ENCODE measurements at regions not wholly inside any gene's neighbourhood (a gene's known extent, or its start where the extent isn't known, plus 50 kb on each side); places are given as distances from the start of the nearest gene placed in this dataset.

DNA sequence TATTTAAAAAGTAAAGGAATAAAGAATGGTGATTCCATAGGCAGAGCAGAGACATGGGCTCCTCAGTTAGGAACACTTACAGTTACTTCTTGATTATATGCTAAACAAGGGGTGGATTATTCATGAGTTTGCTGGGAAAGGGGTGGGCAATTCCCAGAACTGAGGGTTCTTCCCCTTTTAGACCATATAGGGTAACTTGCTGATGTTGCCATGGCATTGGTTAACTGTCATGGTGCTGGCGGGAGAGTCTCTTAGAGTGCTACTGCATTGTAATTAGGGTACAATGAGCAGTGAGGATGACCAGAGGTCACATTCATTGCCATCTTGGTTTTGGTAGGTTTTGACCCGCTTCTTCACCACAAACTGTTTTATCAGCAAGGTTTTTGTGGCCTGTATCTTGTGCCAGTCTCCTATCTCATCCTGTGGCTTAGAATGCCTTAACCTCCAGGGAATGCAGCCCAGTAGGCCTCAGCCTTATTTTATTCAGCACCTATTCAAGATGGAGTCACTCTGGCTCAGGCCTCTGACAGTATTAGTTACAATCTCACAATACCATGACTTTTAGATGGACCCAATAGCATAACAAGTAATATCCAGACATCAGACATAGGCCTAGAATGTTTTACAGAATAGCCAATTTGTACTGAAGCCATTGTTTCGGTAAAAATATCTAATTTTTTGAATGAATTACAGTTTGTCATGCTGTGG lies 106.8 kb downstream of the ZBTB18 start:
- DNase-seq = no peak

DNA sequence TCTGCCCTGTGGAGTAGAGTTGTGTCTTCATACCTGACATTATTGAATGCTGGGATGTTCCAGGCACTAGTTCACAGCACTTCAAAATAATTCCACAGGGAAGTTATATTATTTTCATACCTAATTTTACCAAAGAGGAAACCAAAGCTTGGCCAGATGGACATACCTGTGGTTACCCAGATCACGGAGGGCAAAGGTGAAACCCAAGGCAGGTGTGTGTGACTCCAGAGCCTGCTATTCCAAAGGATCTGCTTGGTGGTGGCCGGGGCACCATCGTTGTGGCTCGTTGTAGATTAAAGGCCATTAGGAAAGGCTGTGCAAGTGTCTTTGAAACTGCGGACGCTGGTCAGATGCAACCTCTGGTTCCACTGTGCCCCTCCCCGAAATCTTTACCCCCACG lies 108.6 kb downstream of the ZBTB18 start:
- DNase-seq = no peak

DNA sequence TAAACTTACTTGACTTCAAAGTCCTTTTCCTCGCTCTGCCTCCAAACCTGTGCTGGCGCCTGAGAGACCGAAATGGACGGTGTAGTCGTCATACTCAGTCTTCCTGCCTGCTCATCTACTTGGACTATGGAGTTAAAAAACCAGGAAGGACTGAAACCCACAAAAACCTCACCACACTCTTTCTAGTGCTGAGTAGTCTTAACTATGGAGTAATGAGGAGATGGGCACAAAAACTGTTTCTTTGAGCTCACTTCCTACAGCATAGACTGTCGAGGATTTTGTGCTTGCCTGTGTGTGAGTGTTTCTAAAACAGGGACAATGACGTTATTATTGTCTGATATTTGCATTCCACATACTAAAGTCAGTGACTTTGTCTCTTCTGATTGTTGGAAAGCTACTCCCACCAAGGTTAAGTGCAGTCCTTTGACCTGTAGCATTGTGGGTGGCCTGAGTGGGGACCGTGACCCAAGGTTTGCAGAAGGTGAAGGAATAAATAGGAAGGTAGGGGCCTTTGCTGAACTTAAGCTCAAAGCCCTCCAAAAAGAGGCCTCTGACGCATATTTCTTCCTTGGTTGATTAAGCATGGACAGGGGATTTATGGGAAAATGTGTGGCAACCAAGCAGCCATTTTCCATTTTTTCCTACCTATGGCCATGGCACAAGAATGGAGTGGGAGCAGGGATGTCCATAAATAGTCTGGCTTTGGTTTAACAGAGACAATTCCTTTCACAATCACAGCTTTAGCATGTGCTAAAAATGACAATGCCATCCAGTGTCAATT lies 109.6 kb downstream of the ZBTB18 start:
- DNase-seq = no peak

DNA sequence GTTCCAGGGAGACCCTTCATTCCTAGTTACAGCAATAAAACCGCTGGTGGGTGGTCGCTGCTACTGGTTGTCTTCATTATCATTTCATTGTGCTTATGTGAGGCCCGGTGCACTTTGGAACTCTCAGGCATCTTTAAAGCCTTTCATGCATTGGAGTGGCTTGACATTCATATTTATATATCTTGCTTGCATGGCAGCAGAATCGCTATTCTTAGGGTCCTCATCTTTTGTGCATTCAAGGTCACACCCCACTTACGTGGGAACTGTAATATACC lies 110.1 kb downstream of the ZBTB18 start:
- no peak for DNase-seq

DNA sequence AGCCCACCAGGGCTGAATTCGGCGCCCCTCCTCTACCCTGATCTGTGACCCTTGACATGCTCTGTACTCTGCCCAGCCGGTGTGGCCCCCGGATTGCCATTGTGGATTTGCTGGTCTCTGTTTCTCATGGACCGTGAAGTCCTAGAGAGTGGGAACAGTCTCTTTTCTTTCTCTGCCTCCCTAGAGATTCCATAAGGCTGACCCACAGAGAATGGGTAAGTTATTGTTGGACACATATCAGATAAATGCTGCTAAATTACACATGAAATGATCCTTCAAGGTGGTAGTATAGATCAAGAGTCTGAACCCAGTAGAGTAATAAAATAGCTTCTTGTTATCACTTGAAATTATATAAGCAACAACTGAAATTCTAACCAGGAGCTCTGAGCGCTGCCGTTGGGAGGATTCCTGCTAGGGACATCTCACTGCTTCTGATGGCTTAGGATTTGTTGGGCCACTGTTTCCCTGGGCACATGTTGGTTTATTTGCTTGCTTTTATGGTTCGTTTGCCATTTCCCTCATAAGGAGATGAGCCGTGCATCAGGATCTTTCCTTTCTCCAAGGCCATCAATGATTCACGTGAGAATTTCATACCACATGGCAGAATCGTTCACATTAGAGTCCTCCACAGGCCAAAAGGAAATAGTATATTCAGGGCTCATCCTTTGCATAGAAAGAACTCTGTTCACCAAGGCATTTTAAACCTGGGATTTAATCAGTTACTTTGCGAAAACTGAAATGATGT lies 111.9 kb downstream of the ZBTB18 start:
- DNase-seq = no peak

DNA sequence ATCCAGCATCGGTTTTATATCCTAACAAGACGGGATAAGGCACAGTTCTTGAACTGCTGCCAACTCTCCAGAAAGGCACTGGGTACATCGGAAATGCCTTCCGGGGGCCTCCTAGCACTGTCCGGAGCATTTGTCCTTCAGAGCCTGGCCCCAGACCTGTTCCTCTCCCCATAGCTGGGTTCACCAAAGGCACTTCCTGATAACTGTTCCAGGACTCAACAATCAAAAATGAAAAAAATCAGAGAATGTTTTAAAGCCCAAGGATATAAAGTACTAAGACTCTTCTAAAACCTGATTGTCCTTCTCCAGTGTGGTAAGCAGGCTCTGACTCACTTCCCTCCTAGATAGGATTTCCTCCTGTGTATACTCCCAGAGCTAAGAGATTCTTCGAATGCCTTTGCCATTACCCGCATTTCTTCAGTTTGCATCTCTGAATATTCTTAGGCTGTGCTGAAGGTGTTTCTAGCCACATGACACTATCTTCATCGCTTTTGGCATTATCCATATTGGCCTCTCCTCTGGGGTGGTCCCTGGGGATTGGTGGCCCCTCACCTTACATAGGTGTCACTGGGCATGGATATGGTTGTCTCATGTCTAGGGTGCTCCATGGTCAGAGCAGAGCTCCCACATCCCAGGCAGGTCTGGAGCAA lies 112.9 kb downstream of the ZBTB18 start:
- DNase-seq = no peak

DNA sequence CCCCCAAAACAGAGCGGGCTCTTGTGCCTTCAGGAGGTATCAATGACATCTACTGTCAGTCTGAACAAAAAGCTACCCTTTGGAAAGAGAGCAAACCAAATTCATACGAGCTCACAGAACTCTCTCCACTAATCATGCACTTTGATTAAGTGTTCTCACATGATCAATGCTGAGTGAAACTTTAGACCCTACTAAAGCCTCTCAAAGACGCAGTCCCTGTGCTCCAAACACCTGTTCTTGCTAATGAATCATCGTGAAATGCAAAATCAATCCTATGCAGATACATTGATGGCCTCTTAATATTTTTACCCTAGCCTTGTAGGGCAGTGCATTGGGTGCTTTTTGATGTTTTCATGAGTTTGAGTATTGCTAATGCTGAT lies 113.4 kb downstream of the ZBTB18 start:
- no peak for DNase-seq

DNA sequence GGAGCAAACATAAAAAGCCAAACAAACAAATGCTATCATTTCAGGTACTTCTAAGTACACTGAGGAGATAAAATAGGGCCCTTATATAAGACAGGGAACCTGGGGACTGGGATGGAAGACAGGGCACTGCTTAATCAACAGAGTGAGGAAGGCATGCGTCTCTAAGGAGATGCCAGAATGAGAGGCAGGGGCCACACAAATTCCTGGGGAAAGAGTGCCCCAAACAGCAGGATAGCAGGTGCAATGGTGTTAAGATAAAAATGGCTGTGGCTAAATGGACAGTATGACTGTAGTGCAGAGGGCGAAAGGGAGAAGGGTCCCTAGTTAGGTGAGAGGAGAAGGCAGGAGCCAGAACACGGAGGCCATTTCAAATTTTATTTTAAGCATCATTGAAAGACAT lies 113.9 kb downstream of the ZBTB18 start:
- DNase-seq = no peak

DNA sequence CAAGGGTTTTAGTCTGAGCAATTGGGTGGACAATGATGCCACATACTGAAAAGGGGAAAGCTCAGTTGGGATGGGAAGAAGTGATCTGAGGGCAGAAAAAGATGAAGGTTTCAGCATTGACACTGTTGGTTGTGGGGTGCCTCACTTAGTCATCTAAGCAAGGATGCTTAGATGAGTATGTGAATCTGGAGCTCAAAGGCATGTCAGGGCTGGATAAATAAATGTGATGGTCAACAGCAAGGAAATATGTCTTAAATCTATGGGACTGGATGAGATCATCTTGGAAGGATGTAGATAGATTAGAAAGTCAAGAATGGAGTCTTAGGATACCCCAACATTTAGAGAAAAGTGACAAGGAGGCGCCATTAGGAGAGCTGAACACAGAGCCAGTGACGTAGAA lies 114.6 kb downstream of the ZBTB18 start:
- DNase-seq = no peak

DNA sequence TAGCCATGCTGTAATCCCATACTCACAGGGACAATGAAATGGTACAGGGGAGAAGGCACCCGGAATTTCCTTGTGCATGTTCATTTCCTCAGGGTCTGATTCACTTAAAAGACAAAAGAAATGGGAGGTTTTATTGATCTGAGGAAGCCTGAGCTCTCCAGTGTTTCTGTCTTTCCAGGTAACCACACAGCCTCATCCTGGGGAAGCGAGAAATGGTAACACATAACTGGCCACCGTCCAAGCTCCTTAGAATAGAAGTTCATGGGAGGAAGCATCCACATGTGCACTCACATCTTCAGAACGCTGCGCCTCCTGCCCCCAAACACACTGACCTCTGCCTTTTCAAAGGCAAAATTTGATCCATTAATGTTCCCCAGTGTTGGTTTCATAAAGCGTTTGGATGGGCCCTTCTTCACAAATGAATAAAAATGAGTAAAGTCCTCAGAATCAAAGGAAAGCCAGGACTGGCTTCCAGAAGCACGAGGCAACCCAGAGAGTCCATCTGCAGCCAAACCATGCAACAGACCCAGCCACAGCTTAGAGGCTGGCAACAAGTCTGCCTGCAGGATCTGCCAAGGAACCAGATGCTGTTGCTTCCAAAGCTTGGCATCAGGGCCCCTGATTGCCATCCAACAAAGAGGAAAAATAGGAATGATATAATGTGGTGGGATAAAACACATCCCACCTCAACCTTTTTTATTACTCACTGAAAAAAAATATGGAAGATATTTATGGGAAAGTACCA lies 120.3 kb downstream of the ZBTB18 start:
- peak; percentile 81 to 95 for DNase-seq

DNA sequence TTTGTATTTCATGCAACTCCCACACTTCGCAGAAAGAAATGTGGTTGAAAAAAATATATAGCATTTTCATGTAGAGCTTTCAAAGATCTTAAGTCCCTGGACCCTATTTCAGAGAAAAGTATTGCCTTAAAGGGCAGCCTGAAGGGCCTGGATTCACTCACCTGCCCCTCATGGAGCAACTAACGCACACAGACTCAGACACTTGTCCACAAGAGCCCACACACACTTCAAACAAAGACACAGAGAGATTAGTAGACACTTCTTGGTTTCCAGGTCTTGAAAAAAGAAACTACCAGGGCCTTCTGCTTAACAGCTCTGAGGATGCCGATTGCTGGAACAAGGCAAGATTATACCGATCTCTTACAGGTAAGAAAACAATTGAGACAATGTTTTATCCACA lies 122.2 kb downstream of the ZBTB18 start:
- DNase-seq = no peak

DNA sequence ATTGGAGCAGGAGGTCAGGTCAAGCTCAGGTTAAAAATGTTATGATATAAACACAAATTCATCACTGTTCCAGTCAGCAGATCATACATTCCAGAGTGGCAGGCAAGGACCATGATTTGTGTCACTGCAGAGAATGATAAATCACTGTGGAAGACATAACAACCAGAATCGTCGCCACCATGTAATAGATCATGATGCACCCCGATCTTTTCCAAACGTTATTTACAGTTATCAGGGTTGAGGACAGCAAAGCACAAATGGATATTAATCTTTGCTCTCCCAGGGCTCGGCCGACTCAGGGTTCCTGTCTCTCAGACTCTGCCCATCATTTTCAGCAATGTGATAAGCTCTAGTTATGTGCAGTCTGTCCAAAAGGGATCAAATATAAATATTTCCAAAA lies 122.7 kb downstream of the ZBTB18 start:
- DNase-seq = no peak

DNA sequence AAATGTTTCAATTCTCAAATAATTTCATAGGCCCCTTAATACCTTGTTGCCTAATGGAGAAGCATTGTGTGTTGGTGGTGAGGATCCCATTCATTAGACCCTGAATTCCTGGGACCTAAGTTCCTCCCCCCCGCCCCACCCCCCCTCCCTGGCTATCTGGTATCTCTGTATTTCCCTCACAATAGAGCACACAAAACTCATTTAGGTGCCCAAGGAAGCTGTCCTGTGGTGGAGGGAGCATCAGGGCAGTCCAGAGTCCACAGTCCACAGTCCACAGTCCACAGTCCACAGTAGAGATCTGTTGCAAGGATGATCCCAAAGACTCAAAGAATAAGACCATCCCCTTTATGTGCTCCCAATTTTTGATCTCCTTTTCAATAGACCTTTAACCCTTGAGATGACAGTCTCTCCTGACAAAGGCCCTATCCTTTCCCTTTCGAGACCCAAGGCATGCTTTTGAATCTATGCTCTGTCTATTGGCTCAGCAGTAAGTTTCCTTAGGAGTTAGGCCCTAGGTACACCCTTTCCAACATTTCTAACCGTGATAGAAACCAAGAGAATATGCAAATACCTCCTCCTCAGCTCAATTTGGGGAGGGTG lies 123.9 kb downstream of the ZBTB18 start:
- DNase-seq = no peak

DNA sequence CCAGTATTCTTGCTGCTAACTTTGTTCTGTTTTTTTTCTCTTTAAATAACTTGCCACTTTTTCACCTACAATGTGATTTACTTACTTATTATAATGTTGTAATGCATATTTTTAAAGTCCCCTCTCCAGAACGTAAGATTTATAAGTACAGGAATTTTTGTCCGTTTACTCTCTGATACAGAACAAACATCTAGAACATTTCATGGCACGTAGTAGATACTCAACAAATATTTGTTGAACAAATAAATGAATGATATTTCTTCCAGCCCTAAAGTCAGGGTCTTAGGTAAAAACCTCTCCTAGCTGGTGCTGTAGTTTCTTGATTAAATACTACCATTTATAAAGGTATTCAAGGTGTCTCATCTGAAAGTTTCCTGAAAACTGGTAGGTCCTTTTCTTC lies 125.1 kb downstream of the ZBTB18 start:
- DNase-seq = no peak

DNA sequence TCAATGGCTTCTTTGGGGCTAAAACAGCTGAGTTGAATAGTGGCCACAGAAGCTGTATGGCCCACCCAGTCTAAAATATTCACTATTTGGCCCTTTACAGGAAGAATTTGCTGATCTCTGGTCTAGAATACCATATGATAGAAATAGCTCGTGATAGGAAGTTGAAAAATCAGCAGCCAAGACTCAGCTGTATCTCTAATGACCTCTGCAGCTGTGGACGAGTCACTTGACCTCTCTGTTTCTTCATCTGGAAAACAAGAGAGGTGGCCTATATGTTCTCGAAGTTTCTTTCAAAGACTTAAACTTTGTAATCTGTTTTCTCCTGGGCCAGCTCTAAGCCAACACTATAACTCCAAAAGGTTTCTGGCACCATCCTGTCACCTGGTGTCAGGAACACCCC lies 129.2 kb downstream of the ZBTB18 start:
- no peak for DNase-seq

DNA sequence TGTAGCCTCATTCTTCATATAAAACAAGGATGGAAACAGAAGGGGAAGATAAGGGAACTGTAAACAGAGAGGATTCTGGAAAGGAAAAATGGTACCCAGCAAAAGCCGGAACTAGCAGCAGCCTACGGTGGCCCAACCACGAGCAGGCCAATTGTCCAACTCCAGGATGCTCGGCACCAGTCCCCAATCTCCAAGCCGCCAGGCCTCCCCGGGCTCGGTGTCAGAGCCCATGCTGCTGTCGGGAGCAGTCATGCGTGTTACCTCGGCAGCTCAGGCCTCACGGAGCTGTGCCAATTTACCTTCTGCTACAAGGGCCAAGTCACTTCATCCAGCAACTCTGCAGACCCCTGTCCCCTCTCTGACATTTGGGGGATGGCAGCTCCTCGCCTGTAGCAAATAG lies 130.8 kb downstream of the ZBTB18 start:
- DNase-seq = peak; percentile 19 to 69

DNA sequence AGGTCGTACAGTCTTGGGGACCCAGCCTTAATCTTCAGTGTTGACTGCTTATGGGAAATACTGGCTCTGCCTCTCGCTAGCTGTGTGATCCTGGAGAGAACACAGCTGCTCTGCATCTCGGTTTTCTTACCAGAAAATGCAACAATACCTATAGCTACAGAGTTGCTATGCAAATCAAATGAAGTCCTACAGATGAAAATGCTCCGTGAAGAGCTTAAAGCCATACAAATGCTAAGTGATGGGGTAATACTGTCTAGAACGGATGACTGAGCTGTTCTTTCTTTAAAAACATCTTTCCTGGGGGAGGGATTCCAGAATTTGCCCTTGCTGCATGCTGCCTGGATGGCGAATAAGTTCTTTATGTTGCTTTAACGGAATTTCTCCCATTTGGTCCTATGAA lies 132.0 kb downstream of the ZBTB18 start:
- DNase-seq = no peak

DNA sequence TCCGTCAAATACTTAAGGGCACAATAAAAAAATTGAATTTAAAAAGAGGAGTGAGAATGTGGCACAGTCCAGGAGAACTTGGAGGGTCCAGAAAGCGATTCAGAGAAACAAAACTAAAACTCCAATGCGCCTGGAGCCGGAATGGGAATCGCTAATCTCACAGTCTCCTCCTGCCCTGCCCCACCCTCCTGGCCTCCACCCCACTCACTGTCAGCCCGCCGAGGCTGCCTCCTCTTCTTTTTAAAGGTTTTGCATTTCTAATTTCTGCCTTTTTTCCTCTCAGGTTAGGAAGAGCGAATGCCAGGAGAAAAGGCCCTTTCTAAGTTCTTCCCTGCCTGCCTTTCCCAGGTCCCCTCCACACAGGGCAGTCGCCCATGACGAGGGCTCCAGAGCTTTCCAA lies 135.3 kb downstream of the ZBTB18 start:
- DNase-seq = no peak

DNA sequence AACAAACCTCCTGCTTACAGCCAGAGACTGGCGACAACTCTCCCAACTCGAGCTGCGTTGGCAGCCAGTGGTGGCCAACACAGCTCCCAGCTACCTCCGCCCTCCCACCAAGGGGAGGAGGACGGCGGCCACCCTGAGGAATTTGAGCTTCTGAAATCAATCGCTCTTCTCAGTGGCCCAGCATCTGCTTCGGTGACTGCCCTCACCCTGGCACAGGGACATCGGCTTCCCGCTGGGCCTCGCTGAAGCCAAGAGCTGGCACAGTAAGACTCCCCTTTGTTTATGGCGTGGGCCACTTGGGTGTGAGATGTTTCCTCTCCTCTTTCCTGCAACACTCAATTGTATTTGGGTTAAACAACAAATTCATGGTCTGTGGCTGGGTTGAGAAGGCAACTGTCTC lies 136.2 kb downstream of the ZBTB18 start:
- DNase-seq = no peak

DNA sequence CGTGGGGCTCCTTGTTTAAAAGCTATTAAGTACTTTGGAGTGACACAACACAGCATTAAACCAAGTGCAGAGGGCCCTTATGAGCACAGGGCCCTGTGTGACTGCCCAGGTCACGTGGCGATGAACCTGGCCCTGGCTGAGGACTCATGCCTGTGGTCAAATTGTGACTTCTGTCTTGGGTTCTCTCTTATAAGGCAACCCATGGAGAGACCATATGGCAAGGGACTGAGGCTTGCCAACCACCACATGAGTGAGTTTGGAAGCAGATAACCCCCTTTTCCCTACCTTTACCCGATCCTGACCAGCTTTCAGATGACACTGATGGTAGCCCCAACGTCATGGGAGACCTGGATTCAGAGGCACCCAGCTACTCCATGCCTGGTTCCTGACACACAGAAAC lies 140.5 kb downstream of the ZBTB18 start:
- peak; percentile 79 to 90 for DNase-seq

DNA sequence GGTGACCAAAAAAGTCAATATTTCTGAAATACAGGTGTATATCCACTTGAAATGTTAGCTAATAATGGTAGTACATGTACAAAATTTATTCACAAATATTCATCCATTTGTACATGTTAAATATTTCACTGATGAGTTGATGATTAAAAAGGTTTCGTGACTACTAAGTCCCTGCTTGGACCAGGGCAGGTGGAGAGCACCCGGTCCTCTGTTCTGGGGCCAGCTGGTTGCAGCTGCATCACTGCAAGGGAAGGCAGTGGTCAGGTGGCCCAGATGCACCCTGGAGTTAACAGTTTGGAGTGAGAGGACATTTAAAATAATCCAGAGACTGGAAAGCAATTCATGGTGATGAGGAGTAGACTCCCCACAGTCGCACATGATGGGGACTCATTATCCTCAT lies 141.2 kb downstream of the ZBTB18 start:
- DNase-seq = no peak

DNA sequence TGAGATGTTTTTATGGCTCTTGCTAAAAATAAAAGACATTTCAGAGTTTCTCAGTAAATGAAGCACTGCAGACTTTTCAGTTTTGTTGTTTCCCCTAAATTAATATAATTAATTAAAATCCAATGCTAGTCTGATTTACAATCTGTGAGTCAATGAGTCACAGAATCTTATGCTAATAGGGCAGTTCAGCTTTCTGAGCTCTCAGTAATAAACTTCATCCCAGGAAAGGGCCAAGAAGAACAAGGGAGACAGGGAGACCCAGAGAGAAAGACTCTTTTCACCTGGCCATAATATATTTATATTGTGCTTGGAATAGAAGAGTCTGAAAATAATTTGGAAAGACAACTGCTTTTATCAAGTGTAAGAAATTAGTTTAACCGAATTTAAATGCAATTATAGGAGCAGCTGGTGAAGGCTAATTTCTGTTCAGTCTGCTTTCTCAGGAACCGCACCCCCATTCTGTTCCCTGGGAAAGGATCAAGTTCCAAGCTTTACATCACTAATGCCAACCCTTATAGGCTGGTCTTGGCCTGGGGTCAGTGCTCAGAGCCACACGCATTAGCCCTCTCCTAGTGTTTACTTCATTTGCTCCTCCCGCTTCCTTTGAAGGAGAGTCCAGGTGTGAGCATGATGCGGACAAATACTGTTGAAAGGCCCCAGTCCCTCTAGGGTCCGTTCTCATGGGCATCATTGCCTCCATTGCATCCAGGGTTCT lies 145.6 kb downstream of the ZBTB18 start:
- DNase-seq = no peak
